ENCODE measurements at regions not wholly inside any gene's neighbourhood (a gene's known extent, or its start where the extent isn't known, plus 50 kb on each side); places are given as distances from the start of the nearest gene placed in this dataset.

GRCh38 chr14:38134416-38135030, 73.2 kb upstream of the SSTR1 start:
- no peak for TF ChIP-seq EZH2 (IDR thresholded peaks at IDR 0.05)
- TF ChIP-seq, protein P1, sequence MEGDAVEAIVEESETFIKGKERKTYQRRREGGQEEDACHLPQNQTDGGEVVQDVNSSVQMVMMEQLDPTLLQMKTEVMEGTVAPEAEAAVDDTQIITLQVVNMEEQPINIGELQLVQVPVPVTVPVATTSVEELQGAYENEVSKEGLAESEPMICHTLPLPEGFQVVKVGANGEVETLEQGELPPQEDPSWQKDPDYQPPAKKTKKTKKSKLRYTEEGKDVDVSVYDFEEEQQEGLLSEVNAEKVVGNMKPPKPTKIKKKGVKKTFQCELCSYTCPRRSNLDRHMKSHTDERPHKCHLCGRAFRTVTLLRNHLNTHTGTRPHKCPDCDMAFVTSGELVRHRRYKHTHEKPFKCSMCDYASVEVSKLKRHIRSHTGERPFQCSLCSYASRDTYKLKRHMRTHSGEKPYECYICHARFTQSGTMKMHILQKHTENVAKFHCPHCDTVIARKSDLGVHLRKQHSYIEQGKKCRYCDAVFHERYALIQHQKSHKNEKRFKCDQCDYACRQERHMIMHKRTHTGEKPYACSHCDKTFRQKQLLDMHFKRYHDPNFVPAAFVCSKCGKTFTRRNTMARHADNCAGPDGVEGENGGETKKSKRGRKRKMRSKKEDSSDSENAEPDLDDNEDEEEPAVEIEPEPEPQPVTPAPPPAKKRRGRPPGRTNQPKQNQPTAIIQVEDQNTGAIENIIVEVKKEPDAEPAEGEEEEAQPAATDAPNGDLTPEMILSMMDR (IDR thresholded peaks at IDR 0.05): no peak
